H7 (cell line): ENCODE measurements at regions not wholly inside any gene's neighbourhood (a gene's known extent, or its start where the extent isn't known, plus 50 kb on each side); places are given as distances from the start of the nearest gene placed in this dataset.

Source experiments
- DNase-seq: peaks from one replicate; pipeline ENCODE4 v3.0.0; 2012
- H3K27me3 ChIP-seq: 2 replicates; pipeline ENCODE4 v1.6.0; 2011; ENCODE audit warnings: mild to moderate bottlenecking, low read length; ENCODE audit not compliant: control insufficient read depth, insufficient read depth
- H3K36me3 ChIP-seq: replicated peaks from 2 replicates; pipeline ENCODE4 v1.5.1; 2011; ENCODE audit warnings: low read length; ENCODE audit not compliant: control insufficient read depth, insufficient read depth
- H3K4me3 ChIP-seq: 2 replicates; pipeline ENCODE4 v1.5.1; 2011; ENCODE audit warnings: low read depth, mild to moderate bottlenecking, control low read depth, low read length, moderate library complexity; ENCODE audit not compliant: insufficient read depth

DNA sequence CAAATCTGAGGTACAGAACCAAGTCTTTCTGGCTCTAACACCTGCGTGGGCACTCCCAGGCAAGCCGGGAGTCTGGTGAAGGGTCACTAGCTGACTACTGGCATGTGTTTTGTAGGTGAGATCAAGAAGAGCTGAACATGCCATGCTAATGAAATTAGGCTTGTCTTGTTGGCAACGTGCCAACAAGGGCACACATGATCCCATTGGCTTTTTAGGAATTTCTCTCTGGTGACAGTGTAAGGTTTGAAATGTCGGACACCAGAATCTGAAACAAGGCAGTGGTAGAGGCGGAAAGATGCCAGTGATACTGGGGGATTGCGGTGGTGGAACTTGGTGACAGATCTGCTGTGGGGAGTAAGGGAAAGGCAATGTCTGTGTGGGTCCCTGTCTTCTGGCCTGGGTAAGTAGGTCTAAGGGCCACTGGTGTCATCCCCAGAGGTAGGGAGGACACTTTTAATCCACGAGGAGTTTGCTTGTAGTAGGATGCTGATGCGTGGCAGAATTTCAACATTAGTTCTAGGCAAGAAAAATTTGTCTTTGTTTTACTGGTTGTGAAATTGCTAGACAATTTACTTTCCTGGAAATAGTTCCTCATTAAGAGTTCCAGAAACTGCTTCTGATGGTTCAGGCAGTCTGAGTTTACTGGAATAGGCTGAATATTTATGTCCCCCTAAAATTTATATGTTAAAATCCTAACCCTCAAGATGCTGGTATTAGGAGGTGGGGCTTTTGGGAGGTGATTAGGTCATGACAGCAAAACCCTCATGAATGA lies 52.6 kb upstream of the ACMSD start:
- no peaks in the 10 kb centered on the region for H3K27me3 ChIP-seq
- no peaks in the 10 kb centered on the region for H3K36me3 ChIP-seq
- no peak overlapping the region for H3K4me3 ChIP-seq
- no peak for DNase-seq

DNA sequence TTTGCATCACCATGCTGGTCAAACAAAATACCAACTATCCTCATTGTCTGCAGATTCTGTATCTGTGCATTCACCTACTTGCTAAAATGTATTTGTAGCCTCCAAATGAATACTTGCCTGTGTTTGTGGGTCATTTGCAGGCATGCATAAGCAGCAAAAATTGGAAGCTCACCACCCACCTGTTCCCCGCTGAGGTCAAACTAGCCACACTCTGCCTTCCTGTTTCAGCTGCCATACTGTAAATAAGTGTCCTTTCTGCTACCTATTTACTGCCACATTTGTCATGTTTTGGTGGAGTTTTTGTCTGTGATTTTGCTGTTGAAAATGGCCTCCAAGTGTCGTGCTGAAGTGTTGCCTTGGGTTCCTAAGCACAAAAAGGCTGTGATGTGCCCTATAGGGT lies 50.0 kb upstream of the ACMSD start:
- Histone ChIP-seq H3K27me3 (no peaks in the 10 kb centered on the region), H3K4me3 (no peak overlapping the region), H3K36me3 (no peaks in the 10 kb centered on the region)
- no peak for DNase-seq
